ENCODE measurements at regions not wholly inside any gene's neighbourhood (a gene's known extent, or its start where the extent isn't known, plus 50 kb on each side); places are given as distances from the start of the nearest gene placed in this dataset.

- Histone ChIP-seq H3K36me3 (ENCODE audit: insufficient read depth) (no peaks in the 10 kb centered on the region; the same call in 1 of the 2 replicates), H3K79me2 (replicated peaks; ENCODE audit: insufficient read depth) (no peaks in the 10 kb centered on the region), H3K27me3 (ENCODE audit: insufficient read depth) (no peaks in the 10 kb centered on the region), H3K4me3 (no peak overlapping the region), H3K27ac (ENCODE audit: low read depth) (no peak overlapping the region), H3F3A (replicated peaks; ENCODE audit: low read depth) (no peaks in the 10 kb centered on the region), H4K20me1 (replicated peaks; ENCODE audit: insufficient read depth) (no peaks in the 10 kb centered on the region), H2AFZ (no peak overlapping the region), H3K9me2 (ENCODE audit: insufficient read depth) (no peaks in the 10 kb centered on the region; the same call in 1 of the 2 replicates), H3K4me1 (ENCODE audit: insufficient read depth) (no peaks in the 10 kb centered on the region), H3K4me2 (no peak overlapping the region)
- H3K4me3 Mint-ChIP-seq: no peak overlapping the region
- TF ChIP-seq CTCF (conservative IDR thresholded peaks at IDR 0.05; ENCODE audit: low read depth in 2 of 2) (no peak), ZNF331 (CRISPR knock-in tag; IDR thresholded peaks at IDR 0.05; ENCODE audit: low read depth) (peak; percentile 95)
- ATAC-seq (no peak), DNase-seq (ENCODE audit: low spot score) (no peak)
- H3K27ac Mint-ChIP-seq: no peak overlapping the region
- H3K27me3 Mint-ChIP-seq (ENCODE audit: insufficient read depth, low read depth, poor library complexity): no peaks in the 10 kb centered on the region
- peaks cover 9% of the 10 kb centered on the region; the same call in 2 of the 3 replicates for H3K9me3 Mint-ChIP-seq
- peaks cover 7% of the 10 kb centered on the region for H3K4me1 Mint-ChIP-seq
- peaks cover 8% of the 10 kb centered on the region; the same call in 2 of the 3 replicates for H3K36me3 Mint-ChIP-seq (ENCODE audit: low read depth)
Measured at GRCh38 chr20:11697646-11698045, 220.0 kb upstream of the BTBD3 start.

GRCh38 chr20:11698124-11698523, 219.6 kb upstream of the BTBD3 start:
- Histone ChIP-seq H3K4me1 (ENCODE audit: insufficient read depth) (no peaks in the 10 kb centered on the region), H4K20me1 (replicated peaks; ENCODE audit: insufficient read depth) (no peaks in the 10 kb centered on the region), H2AFZ (no peak overlapping the region), H3K4me2 (no peak overlapping the region), H3F3A (replicated peaks; ENCODE audit: low read depth) (no peaks in the 10 kb centered on the region), H3K27me3 (ENCODE audit: insufficient read depth) (no peaks in the 10 kb centered on the region), H3K4me3 (no peak overlapping the region), H3K36me3 (ENCODE audit: insufficient read depth) (no peaks in the 10 kb centered on the region; the same call in 1 of the 2 replicates), H3K79me2 (replicated peaks; ENCODE audit: insufficient read depth) (no peaks in the 10 kb centered on the region), H3K27ac (ENCODE audit: low read depth) (no peak overlapping the region), H3K9me2 (ENCODE audit: insufficient read depth) (no peaks in the 10 kb centered on the region; the same call in 1 of the 2 replicates)
- Mint-ChIP-seq H3K36me3 (ENCODE audit: low read depth) (peaks cover 8% of the 10 kb centered on the region; the same call in 2 of the 3 replicates), H3K27ac (no peak overlapping the region), H3K27me3 (ENCODE audit: insufficient read depth, low read depth, poor library complexity) (no peaks in the 10 kb centered on the region), H3K9me3 (peaks cover 9% of the 10 kb centered on the region; the same call in 2 of the 3 replicates), H3K4me3 (no peak overlapping the region), H3K4me1 (peaks cover 7% of the 10 kb centered on the region)
- no peak for ATAC-seq
- no peak for DNase-seq (ENCODE audit: low spot score)
- TF ChIP-seq EZH2 (IDR thresholded peaks at IDR 0.05; ENCODE audit: low read depth, unreplicated experiment) (no peak), STAT1 (IDR thresholded peaks at IDR 0.05; ENCODE audit: unreplicated experiment) (no peak), EZH2phosphoT487 (IDR thresholded peaks at IDR 0.05; ENCODE audit: unreplicated experiment) (no peak), ETS1 (IDR thresholded peaks at IDR 0.05) (no peak), POLR2AphosphoS5 (IDR thresholded peaks at IDR 0.05; ENCODE audit: low read depth) (no peak), ZNF114 (CRISPR knock-in tag; IDR thresholded peaks at IDR 0.05) (no peak), ZNF462 (CRISPR knock-in tag; IDR thresholded peaks at IDR 0.05) (no peak), CTCF (conservative IDR thresholded peaks at IDR 0.05; ENCODE audit: low read depth in 2 of 2) (no peak)

All from GM23338 (cell line).